HG02981 (cell line): ENCODE measurements at regions not wholly inside any gene's neighbourhood (a gene's known extent, or its start where the extent isn't known, plus 50 kb on each side); places are given as distances from the start of the nearest gene placed in this dataset.
A peak's percentile ranks its signal among the peaks of the same experiment; 100 is the strongest.
"Not testable (repeated sequence)": the region's sequence is repeated elsewhere in the genome, so short reads cannot be mapped to it uniquely, and the experiment has no call there.

ENCODE experiments used
- ATAC-seq: cut with Tn5 transposase; IDR thresholded peaks from one replicate; pipeline ENCODE4 v1.9.1; 2021; ENCODE audit warnings: mild to moderate bottlenecking, moderate library complexity; ENCODE audit not compliant: unreplicated experiment

GRCh38 chr17:72464221-72464620 lies 343.4 kb downstream of the SOX9 start:
- ATAC-seq, result not testable (repeated sequence)

GRCh38 chr17:72465191-72466024 lies 344.6 kb downstream of the SOX9 start:
- peak; percentile 45 for ATAC-seq

- ATAC-seq, result peak; percentile 59
These were observed 345.4 kb downstream of the SOX9 start for GRCh38 chr17:72466199-72466598.

- ATAC-seq, result no peak
These were observed 345.8 kb downstream of the SOX9 start for GRCh38 chr17:72466606-72467005.

GRCh38 chr17:72467841-72468653 lies 347.2 kb downstream of the SOX9 start:
- no peak for ATAC-seq

- no peak for ATAC-seq
These were observed 348.0 kb downstream of the SOX9 start for GRCh38 chr17:72468841-72469240.

- no peak for ATAC-seq
These were observed 349.4 kb downstream of the SOX9 start for GRCh38 chr17:72470121-72470705.

- no peak for ATAC-seq
These were observed 349.9 kb downstream of the SOX9 start for GRCh38 chr17:72470734-72471133.

GRCh38 chr17:72471296-72471695 lies 350.5 kb downstream of the SOX9 start:
- ATAC-seq, result no peak

- no peak for ATAC-seq
These were observed 351.3 kb downstream of the SOX9 start for GRCh38 chr17:72472106-72472505.

- ATAC-seq, result not testable (repeated sequence)
These were observed 352.1 kb downstream of the SOX9 start for GRCh38 chr17:72472853-72473390.

- ATAC-seq, result no peak
These were observed 353.4 kb downstream of the SOX9 start for GRCh38 chr17:72474243-72474642.

- ATAC-seq, result no peak
These were observed 354.1 kb downstream of the SOX9 start for GRCh38 chr17:72474719-72475477.

GRCh38 chr17:72476134-72476533 lies 355.3 kb downstream of the SOX9 start:
- no peak for ATAC-seq

GRCh38 chr17:72476575-72476986 lies 355.8 kb downstream of the SOX9 start:
- ATAC-seq, result no peak

- no peak for ATAC-seq
These were observed 356.7 kb downstream of the SOX9 start for GRCh38 chr17:72477491-72477890.

GRCh38 chr17:72479113-72479512 lies 358.3 kb downstream of the SOX9 start:
- ATAC-seq, result no peak

GRCh38 chr17:72481572-72481971 lies 360.8 kb downstream of the SOX9 start:
- ATAC-seq, result no peak

GRCh38 chr17:72485596-72485995 lies 364.8 kb downstream of the SOX9 start:
- ATAC-seq, result no peak

- no peak for ATAC-seq
These were observed 366.0 kb downstream of the SOX9 start for GRCh38 chr17:72486806-72487205.
